HT1080 (cell line): ENCODE measurements at regions not wholly inside any gene's neighbourhood (a gene's known extent, or its start where the extent isn't known, plus 50 kb on each side); places are given as distances from the start of the nearest gene placed in this dataset.

ENCODE experiments used
- DNase-seq: peaks from one replicate; pipeline ENCODE4 v3.0.0-alpha.2; 2015; ENCODE audit warnings: low read depth

DNA sequence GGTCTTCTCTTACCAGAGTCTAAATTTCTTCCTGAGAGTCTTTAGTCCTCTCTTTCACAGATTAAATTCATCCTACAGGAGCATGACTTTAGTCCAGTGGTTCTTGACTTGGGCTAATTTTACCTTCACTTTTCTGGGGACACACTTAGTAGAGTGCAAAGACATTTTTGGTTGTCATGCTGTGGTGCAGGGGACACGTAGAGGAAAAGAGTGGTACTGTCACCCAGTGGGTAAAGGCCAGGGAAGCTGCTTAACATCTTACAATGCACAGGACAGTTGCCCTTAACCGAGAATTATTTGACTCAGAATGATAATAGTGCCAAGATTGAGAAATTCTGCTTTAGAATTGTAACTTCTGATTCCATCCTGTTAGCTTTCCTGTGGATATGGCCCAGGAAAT, 772.5 kb upstream of the GRM7 start:
- no peak for DNase-seq

DNA sequence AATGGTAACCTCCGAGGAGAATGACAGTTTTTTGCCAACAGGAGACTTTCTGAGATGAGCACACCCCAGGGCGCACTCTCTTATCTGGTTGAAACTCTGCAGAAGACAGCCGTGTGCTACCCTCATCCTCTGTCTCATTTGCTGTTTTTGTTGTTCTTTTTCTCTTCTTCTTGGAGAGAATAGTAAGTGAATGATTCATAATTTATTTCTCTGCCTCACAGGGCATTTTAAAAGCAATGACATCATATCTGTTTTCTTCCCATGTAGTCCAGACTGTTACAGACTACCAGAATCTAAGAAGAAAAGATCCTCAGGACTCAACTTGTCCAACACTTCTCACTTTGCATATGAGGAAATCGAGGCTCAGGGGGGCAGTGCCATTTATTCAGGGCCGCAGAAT, 771.1 kb upstream of the GRM7 start:
- no peak for DNase-seq

DNA sequence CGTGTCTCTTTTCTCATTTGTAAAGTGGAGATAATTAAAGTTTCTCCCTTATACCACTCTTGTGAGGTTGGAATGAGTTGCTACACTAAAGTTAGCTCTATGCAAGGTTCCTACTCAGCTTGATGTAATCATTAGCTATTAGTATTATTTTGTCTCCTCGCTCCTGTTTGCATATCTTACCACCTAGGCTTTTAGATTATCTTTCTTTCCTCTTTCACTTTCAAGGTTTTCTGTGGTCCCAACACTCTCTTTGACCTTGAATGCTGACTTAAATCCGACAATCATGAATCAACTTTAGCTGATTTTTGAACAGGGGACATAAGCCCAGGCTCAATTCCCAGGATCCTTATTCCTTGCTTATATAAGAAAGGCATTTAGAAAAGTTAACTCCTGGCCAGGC, 769.7 kb upstream of the GRM7 start:
- DNase-seq, result no peak

- DNase-seq, result no peak
These were observed 765.9 kb upstream of the GRM7 start for GRCh38 chr3:6095006-6095405.

DNA sequence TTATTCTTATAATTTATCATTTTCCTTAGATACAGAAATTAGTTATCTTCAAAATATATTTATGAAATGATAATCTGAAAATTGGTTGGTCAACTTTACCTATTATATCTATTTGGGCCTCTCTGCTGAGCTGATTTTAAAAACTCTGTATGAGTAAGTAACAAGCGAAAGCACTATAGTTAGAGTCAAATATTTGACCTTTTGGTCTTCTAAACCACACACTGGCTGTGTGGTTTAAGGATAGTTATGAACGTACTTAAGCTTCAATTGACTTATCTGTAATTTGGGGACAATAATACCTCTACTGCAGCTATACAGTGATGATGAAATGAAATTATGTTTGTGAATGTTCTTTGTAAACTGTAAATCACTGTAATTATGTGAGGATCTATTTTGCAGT, 763.9 kb upstream of the GRM7 start:
- DNase-seq, result no peak

GRCh38 chr3:6097556-6097955, 763.4 kb upstream of the GRM7 start:
- DNase-seq, result no peak

GRCh38 chr3:6098516-6099157, 762.3 kb upstream of the GRM7 start:
- DNase-seq, result no peak

DNA sequence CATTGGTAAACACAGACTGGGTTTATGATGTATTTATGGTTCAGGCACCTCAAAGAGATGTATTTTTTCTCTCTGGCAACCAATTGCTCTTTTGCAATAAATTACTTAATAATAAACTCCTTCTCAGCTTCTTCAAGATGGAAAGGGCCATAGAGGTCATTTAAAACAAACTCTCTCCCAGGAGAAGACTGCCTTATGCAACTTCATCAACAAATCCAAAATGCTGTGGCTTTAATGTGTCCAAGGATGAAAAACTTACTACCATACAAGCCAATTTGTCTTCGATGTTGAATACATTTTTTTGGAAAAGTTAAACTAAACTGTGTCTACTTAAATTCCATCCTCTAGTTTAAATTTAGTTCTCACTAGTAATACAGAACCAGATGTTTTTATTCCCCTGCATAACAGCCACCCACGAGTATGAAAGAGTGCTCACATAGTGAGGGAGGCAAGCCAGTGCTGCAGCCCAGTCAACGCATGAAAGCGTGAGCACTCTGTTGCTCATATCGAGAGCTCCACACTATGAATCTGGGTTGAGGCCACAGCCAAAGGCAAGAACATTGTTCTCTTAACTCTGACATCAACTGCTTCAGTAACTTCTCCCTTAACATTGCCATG, 761.3 kb upstream of the GRM7 start:
- DNase-seq, result no peak

GRCh38 chr3:6105187-6105586, 755.7 kb upstream of the GRM7 start:
- DNase-seq, result no peak

DNA sequence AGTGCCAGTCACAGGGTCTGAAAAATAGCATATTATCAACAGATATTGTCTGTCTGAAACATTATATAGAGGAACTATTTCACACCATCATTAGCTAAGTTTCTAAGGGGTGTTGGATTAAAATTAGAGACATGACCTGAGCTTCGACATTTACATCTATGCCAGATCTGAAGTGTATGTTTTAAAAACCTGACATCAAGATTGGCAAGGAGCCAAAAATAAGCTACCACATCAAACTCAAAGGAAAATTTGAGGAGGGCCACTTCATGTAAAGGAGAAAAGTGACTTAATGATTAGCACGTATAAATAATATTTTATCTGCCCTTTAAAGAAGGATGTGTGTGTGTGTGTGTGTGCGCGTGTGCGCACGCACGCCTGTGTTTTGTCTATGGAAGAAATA, 752.0 kb upstream of the GRM7 start:
- no peak for DNase-seq

DNA sequence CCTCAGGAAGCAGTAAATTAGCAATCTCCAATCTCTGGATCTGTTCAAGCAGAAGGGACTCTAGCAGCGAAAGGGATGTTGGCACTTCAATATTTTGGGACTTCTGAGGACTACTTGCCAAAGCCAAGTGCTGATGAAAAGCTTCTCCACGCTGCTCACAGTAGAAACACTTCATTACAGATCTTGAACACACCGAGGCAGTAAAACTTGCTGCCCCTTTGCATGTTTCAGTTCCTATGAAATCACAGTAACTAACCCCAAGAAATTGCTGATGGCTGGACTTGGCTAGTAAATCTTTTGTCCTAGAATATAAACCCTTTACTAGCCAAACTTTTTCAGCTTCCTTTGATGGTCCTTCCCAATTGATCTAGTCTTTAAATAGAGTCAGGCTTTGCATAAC, 750.5 kb upstream of the GRM7 start:
- no peak for DNase-seq

DNA sequence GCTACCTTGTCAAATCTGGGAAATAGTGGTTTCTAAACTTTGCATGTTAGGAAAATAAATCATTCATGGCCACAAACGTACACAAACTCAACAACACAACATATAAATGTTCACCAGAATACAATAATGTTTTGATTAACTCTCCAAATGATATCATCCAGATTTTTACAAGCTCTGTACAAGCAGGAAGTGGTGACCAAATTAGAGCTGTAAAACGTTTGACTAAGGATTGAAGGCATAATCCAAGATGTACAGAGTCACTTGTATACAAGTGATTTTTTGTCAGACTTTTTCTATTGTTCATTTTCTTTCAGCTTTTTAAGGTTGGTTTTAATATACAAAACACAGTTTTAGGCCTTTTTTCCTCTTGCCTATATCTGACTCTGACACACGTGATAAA, 748.4 kb upstream of the GRM7 start:
- no peak for DNase-seq

GRCh38 chr3:6113338-6113737, 747.6 kb upstream of the GRM7 start:
- no peak for DNase-seq

- no peak for DNase-seq
These were observed 741.5 kb upstream of the GRM7 start for GRCh38 chr3:6119367-6119766.

DNA sequence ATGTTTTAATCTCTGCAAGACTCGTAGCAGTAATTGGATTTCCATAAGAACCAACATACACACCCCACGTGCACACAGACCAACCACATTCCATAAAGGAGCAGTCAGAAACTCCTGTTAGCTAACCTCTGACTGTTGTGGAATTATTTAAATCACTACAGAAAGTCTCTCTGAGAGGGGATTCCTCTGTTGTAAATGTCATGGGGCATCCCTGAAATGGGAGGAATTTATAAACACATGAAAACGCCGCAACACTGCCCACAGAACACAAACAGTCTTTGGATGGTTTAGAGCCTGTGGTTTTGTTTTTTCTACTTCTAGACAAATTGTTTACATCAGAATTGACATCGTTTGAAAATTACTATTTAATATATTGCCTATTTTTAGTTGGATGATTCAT, 740.1 kb upstream of the GRM7 start:
- DNase-seq, result no peak

DNA sequence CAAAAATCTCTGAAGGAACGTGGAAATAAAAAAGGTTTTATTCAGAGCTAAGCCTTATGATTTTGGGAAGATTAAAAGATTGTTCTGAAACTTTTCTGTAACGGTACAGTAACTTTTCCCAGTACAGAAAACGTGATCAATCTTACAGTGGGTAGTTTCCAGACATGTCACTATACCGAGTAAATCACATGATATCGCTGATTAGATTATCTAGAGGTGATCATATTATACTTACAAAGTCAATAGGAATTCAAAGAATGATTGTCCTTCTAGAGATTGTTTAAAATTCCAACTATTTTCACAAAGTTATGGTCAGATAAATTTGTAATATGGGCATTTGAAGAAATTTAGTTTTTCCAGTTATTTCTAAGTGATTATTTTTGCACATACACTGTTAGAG, 736.0 kb upstream of the GRM7 start:
- DNase-seq, result no peak

DNA sequence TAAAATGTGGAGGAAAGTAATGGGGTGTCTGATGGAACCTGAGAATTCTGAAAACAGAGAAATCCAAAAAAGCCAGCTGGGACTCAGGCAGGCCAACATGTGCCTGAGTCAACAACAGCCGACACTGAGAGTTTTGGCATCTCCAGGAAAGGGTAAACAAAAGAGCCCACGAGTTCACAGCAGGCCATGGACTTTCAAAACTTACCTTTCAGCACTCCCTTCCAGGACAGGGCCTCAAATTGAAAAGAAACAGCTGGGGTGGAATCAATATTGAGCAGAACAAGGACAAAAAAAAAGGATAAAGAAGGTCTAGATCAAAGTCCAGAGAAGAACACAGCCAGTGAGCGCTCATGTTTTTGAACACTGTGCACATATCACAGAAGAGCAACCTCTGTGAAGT, 735.4 kb upstream of the GRM7 start:
- no peak for DNase-seq

DNA sequence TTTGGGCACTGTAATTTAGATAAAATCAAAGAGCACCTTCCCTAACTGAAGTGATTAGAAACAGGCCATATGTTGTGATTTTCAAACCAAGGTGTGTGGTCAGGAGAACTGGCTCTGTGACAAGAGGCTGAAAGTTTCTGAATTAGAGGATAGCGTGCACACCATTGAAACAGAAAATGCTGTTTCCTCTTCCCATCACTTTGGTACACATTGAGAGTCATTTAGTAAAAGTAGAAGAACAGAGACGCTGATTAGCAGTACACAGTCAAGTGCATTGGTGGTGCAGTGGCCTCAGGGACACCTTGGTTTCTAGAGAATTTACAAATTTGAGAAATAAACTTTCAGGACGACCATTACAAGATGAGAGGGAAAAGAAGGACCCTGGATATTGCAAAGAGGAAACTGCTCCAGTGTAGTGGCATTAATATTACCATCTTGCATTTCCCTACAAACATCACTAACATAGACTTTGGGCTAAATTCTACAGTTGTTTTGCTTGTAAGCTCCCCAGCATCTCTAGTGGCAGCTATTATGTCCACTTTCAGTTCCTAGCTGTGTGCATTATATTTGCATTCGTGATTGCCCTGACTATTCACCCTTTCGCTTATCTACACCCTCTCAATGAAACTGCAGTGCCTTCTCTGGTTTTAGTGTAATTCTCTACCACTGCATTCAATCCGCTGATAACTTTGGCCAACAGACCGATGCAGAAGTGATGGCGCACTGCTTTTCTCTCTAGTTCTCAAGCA, 728.1 kb upstream of the GRM7 start:
- no peak for DNase-seq

DNA sequence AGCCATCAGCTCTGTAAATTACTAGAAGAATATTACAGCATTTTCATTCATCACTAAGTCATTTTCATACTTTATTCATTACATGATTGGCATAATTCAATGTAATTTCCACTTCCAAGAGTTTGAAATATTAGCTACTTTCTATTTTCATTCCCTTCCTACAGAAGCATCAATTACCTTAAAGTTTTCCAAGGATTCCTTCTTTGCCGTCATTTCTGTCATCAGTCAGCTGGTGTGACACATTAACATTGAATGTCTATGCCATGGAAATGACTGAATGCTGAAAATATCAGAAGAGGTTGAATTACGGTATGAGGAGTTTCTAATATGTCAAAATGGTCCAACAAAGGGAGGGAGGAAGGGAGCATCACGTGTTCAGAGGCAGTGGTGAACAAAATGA, 718.2 kb upstream of the GRM7 start:
- DNase-seq, result no peak

- DNase-seq, result no peak
These were observed 713.0 kb upstream of the GRM7 start for GRCh38 chr3:6147883-6148282.

- DNase-seq, result no peak
These were observed 705.1 kb upstream of the GRM7 start for GRCh38 chr3:6155650-6156338.

GRCh38 chr3:6165951-6166350, 695.0 kb upstream of the GRM7 start:
- no peak for DNase-seq
